ENCODE measurements at regions not wholly inside any gene's neighbourhood (a gene's known extent, or its start where the extent isn't known, plus 50 kb on each side); places are given as distances from the start of the nearest gene placed in this dataset.

GRCh38 chr5:21688655-21689054, 1164.5 kb downstream of the CDH12 start:
- H3K9me3 ChIP-seq (ENCODE audit: low read depth, low read length, poor library complexity, severe bottlenecking): no peaks in the 10 kb centered on the region
- H3K27ac ChIP-seq (ENCODE audit: low read depth, low read length, poor library complexity, severe bottlenecking): no peak overlapping the region
- no peak for DNase-seq (ENCODE audit: low spot score)
- ChIA-PET POLR2A (ENCODE audit: low non-redundant PET) (no interaction called here), CTCF (no interaction called here)
- TF ChIP-seq, protein P1, sequence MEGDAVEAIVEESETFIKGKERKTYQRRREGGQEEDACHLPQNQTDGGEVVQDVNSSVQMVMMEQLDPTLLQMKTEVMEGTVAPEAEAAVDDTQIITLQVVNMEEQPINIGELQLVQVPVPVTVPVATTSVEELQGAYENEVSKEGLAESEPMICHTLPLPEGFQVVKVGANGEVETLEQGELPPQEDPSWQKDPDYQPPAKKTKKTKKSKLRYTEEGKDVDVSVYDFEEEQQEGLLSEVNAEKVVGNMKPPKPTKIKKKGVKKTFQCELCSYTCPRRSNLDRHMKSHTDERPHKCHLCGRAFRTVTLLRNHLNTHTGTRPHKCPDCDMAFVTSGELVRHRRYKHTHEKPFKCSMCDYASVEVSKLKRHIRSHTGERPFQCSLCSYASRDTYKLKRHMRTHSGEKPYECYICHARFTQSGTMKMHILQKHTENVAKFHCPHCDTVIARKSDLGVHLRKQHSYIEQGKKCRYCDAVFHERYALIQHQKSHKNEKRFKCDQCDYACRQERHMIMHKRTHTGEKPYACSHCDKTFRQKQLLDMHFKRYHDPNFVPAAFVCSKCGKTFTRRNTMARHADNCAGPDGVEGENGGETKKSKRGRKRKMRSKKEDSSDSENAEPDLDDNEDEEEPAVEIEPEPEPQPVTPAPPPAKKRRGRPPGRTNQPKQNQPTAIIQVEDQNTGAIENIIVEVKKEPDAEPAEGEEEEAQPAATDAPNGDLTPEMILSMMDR (conservative IDR thresholded peaks at IDR 0.05; ENCODE audit: low read depth, low read length): no peak
- TF ChIP-seq EZH2 (IDR thresholded peaks at IDR 0.05; ENCODE audit: borderline replicate concordance, low read depth, low read length, poor library complexity, severe bottlenecking): no peak
- H3K4me3 ChIP-seq (ENCODE audit: low read depth, low read length, poor library complexity, severe bottlenecking): no peak overlapping the region
- BruUV-seq (replicated peaks): no TSS peak
- intact Hi-C loops (cut with micrococcal nuclease; ENCODE audit: unreplicated experiment): no loop called here
- H3K4me1 ChIP-seq (ENCODE audit: insufficient read depth, low read length, poor library complexity, severe bottlenecking): no peaks in the 10 kb centered on the region
- H3K36me3 ChIP-seq (ENCODE audit: insufficient read depth, low read length, poor library complexity, severe bottlenecking): no peaks in the 10 kb centered on the region
- no peaks in the 10 kb centered on the region for H3K27me3 ChIP-seq (replicated peaks; ENCODE audit: insufficient read depth, low read depth, low read length, poor library complexity)

DNA sequence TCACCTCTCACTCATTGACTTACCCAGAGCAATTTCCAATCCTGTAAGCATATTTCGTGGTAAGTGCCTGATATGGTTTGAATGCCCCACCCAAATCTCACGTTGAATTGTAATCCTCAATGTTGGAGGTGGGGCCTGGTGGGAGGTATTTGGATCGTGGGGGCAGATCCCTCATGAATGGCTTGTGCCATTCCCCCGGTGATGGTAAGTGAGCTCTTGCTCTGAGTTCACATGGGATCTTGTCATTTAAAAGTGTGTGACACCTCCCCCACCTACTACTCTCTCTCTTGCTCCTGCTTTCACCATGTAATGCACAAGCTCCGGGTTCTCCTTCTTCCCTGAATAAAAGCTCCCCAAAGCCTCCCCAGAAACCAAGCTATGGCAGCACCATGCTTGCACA, 1165.5 kb downstream of the CDH12 start:
- intact Hi-C loops (cut with micrococcal nuclease; ENCODE audit: unreplicated experiment): no loop called here
- no peak overlapping the region for H3K27ac ChIP-seq (ENCODE audit: low read depth, low read length, poor library complexity, severe bottlenecking)
- ChIA-PET CTCF (no interaction called here), POLR2A (ENCODE audit: low non-redundant PET) (no interaction called here)
- H3K36me3 ChIP-seq (ENCODE audit: insufficient read depth, low read length, poor library complexity, severe bottlenecking): no peaks in the 10 kb centered on the region
- TF ChIP-seq, protein P1 (conservative IDR thresholded peaks at IDR 0.05; ENCODE audit: low read depth, low read length): no peak
- TF ChIP-seq EZH2 (IDR thresholded peaks at IDR 0.05; ENCODE audit: borderline replicate concordance, low read depth, low read length, poor library complexity, severe bottlenecking): no peak
- peaks cover 6% of the 10 kb centered on the region for H3K4me1 ChIP-seq (ENCODE audit: insufficient read depth, low read length, poor library complexity, severe bottlenecking)
- no peaks in the 10 kb centered on the region for H3K27me3 ChIP-seq (replicated peaks; ENCODE audit: insufficient read depth, low read depth, low read length, poor library complexity)
- no TSS peak for BruUV-seq (replicated peaks)
- no peak overlapping the region for H3K4me3 ChIP-seq (ENCODE audit: low read depth, low read length, poor library complexity, severe bottlenecking)
- no peaks in the 10 kb centered on the region for H3K9me3 ChIP-seq (ENCODE audit: low read depth, low read length, poor library complexity, severe bottlenecking)
- no peak for DNase-seq (ENCODE audit: low spot score)

DNA sequence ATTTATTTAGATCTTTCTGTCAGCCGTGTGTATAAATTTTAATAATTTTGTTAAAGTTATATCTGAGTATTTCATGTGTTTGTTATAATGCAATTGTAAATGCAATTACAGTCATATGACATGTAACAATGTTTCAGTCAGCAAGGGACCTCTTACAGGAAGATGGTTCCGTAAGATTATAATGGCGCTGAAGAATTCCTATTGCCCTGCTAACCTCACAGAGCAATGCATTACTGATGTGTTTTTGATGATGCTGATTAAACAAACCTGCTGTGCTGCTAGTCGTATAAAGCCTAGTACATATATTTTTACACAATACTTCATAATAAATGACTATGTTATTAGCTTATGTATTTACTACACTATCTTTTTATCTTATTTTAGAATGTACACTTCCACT, 1166.4 kb downstream of the CDH12 start:
- DNase-seq (ENCODE audit: low spot score): no peak
- ChIA-PET POLR2A (ENCODE audit: low non-redundant PET) (no interaction called here), CTCF (no interaction called here)
- no peaks in the 10 kb centered on the region for H3K9me3 ChIP-seq (ENCODE audit: low read depth, low read length, poor library complexity, severe bottlenecking)
- H3K4me1 ChIP-seq (ENCODE audit: insufficient read depth, low read length, poor library complexity, severe bottlenecking): peaks cover 15% of the 10 kb centered on the region
- H3K36me3 ChIP-seq (ENCODE audit: insufficient read depth, low read length, poor library complexity, severe bottlenecking): no peaks in the 10 kb centered on the region
- no peaks in the 10 kb centered on the region for H3K27me3 ChIP-seq (replicated peaks; ENCODE audit: insufficient read depth, low read depth, low read length, poor library complexity)
- no TSS peak for BruUV-seq (replicated peaks)
- H3K27ac ChIP-seq (ENCODE audit: low read depth, low read length, poor library complexity, severe bottlenecking): no peak overlapping the region
- intact Hi-C loops (cut with micrococcal nuclease; ENCODE audit: unreplicated experiment): no loop called here
- TF ChIP-seq, protein P1 (conservative IDR thresholded peaks at IDR 0.05; ENCODE audit: low read depth, low read length): no peak
- TF ChIP-seq EZH2 (IDR thresholded peaks at IDR 0.05; ENCODE audit: borderline replicate concordance, low read depth, low read length, poor library complexity, severe bottlenecking): no peak
- no peak overlapping the region for H3K4me3 ChIP-seq (ENCODE audit: low read depth, low read length, poor library complexity, severe bottlenecking)

Measured in A673 (cell line).